ENCODE measurements at regions not wholly inside any gene's neighbourhood (a gene's known extent, or its start where the extent isn't known, plus 50 kb on each side); places are given as distances from the start of the nearest gene placed in this dataset.

DNA sequence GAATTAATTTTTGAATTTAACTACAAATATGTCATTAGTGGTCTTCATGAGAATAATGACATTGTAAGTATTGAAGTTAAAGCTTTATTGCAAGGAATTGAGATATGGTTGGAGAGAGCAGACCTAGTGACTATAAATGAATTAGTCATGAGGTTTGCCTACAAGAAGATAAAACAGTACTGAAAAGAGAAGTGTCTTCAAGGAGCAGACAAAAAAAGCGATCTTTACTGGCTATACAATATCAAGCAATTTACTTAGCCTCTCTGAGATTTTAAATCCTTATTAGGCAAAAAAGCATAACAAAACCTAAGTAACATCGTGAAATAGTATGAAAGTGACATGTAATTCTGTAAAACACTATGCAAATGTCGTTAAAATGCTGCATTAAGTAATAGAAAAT is 435.1 kb upstream of the PCDH20 start:
- TF ChIP-seq, protein P1, sequence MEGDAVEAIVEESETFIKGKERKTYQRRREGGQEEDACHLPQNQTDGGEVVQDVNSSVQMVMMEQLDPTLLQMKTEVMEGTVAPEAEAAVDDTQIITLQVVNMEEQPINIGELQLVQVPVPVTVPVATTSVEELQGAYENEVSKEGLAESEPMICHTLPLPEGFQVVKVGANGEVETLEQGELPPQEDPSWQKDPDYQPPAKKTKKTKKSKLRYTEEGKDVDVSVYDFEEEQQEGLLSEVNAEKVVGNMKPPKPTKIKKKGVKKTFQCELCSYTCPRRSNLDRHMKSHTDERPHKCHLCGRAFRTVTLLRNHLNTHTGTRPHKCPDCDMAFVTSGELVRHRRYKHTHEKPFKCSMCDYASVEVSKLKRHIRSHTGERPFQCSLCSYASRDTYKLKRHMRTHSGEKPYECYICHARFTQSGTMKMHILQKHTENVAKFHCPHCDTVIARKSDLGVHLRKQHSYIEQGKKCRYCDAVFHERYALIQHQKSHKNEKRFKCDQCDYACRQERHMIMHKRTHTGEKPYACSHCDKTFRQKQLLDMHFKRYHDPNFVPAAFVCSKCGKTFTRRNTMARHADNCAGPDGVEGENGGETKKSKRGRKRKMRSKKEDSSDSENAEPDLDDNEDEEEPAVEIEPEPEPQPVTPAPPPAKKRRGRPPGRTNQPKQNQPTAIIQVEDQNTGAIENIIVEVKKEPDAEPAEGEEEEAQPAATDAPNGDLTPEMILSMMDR (IDR thresholded peaks at IDR 0.05): no peak
- TF ChIP-seq, protein P2, sequence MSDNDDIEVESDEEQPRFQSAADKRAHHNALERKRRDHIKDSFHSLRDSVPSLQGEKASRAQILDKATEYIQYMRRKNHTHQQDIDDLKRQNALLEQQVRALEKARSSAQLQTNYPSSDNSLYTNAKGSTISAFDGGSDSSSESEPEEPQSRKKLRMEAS (CRISPR knock-in tag; IDR thresholded peaks at IDR 0.05): no peak
